ENCODE measurements at regions not wholly inside any gene's neighbourhood (a gene's known extent, or its start where the extent isn't known, plus 50 kb on each side); places are given as distances from the start of the nearest gene placed in this dataset.

DNA sequence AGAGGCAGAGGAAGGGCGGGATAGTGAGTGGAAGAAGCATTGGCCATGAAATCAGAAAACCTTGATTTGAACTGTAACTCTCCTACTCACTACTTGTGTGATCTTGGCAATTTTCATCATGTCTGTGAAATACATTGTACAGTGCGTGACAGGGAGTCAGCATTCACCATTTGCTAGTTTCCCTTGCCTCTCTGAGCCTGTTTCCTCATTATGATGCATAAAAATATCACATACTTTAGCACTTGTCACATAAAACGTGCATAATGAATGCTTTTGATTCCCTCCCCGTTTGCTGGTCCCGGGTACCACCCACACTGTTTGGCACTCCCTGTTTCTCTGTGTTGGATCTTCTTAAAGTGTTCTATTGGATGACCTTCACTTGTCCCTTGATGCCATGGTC, 101.1 kb upstream of the FRMD6 start (continued):
- TF ChIP-seq, protein P1, sequence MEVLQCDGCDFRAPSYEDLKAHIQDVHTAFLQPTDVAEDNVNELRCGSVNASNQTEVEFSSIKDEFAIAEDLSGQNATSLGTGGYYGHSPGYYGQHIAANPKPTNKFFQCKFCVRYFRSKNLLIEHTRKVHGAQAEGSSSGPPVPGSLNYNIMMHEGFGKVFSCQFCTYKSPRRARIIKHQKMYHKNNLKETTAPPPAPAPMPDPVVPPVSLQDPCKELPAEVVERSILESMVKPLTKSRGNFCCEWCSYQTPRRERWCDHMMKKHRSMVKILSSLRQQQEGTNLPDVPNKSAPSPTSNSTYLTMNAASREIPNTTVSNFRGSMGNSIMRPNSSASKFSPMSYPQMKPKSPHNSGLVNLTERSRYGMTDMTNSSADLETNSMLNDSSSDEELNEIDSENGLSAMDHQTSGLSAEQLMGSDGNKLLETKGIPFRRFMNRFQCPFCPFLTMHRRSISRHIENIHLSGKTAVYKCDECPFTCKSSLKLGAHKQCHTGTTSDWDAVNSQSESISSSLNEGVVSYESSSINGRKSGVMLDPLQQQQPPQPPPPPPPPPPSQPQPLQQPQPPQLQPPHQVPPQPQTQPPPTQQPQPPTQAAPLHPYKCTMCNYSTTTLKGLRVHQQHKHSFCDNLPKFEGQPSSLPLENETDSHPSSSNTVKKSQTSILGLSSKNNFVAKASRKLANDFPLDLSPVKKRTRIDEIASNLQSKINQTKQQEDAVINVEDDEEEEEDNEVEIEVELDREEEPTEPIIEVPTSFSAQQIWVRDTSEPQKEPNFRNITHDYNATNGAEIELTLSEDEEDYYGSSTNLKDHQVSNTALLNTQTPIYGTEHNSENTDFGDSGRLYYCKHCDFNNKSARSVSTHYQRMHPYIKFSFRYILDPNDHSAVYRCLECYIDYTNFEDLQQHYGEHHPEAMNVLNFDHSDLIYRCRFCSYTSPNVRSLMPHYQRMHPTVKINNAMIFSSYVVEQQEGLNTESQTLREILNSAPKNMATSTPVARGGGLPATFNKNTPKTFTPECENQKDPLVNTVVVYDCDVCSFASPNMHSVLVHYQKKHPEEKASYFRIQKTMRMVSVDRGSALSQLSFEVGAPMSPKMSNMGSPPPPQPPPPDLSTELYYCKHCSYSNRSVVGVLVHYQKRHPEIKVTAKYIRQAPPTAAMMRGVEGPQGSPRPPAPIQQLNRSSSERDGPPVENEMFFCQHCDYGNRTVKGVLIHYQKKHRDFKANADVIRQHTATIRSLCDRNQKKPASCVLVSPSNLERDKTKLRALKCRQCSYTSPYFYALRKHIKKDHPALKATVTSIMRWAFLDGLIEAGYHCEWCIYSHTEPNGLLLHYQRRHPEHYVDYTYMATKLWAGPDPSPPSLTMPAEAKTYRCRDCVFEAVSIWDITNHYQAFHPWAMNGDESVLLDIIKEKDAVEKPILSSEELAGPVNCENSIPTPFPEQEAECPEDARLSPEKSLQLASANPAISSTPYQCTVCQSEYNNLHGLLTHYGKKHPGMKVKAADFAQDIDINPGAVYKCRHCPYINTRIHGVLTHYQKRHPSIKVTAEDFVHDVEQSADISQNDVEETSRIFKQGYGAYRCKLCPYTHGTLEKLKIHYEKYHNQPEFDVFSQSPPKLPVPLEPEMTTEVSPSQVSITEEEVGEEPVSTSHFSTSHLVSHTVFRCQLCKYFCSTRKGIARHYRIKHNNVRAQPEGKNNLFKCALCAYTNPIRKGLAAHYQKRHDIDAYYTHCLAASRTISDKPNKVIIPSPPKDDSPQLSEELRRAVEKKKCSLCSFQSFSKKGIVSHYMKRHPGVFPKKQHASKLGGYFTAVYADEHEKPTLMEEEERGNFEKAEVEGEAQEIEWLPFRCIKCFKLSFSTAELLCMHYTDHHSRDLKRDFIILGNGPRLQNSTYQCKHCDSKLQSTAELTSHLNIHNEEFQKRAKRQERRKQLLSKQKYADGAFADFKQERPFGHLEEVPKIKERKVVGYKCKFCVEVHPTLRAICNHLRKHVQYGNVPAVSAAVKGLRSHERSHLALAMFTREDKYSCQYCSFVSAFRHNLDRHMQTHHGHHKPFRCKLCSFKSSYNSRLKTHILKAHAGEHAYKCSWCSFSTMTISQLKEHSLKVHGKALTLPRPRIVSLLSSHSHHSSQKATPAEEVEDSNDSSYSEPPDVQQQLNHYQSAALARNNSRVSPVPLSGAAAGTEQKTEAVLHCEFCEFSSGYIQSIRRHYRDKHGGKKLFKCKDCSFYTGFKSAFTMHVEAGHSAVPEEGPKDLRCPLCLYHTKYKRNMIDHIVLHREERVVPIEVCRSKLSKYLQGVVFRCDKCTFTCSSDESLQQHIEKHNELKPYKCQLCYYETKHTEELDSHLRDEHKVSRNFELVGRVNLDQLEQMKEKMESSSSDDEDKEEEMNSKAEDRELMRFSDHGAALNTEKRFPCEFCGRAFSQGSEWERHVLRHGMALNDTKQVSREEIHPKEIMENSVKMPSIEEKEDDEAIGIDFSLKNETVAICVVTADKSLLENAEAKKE (CRISPR knock-in tag; IDR thresholded peaks at IDR 0.05): no peak
- no peak for TF ChIP-seq EZH2 (IDR thresholded peaks at IDR 0.05; ENCODE audit: low read depth, unreplicated experiment)
- TF ChIP-seq, protein P2, sequence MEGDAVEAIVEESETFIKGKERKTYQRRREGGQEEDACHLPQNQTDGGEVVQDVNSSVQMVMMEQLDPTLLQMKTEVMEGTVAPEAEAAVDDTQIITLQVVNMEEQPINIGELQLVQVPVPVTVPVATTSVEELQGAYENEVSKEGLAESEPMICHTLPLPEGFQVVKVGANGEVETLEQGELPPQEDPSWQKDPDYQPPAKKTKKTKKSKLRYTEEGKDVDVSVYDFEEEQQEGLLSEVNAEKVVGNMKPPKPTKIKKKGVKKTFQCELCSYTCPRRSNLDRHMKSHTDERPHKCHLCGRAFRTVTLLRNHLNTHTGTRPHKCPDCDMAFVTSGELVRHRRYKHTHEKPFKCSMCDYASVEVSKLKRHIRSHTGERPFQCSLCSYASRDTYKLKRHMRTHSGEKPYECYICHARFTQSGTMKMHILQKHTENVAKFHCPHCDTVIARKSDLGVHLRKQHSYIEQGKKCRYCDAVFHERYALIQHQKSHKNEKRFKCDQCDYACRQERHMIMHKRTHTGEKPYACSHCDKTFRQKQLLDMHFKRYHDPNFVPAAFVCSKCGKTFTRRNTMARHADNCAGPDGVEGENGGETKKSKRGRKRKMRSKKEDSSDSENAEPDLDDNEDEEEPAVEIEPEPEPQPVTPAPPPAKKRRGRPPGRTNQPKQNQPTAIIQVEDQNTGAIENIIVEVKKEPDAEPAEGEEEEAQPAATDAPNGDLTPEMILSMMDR (conservative IDR thresholded peaks at IDR 0.05; ENCODE audit: low read depth in 2 of 2): no peak

DNA sequence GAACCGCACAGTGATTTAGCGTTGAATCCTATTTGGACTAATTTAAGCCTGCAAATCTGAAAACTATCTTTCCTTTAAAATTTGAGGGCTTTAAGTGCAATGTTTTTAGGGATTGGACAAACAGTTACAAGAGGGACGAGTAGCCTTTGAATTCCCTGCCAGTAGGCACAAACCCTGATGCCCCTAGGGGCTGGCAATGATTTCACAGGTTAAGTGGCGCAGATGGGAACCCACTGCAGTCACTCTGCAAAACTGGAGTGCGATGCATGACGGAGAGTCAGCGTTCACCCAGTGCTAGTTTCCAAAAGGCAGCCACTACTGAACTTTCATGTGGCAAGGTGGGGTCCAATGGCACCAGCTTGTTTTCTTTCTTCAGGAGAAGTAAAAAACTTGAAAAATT, 99.4 kb upstream of the FRMD6 start:
- Mint-ChIP-seq H3K27ac (no peak overlapping the region), H3K36me3 (ENCODE audit: low read depth) (no peaks in the 10 kb centered on the region), H3K4me3 (no peak overlapping the region), H3K4me1 (no peaks in the 10 kb centered on the region; the same call in 2 of the 3 replicates), H3K9me3 (no peaks in the 10 kb centered on the region; the same call in 2 of the 3 replicates), H3K27me3 (ENCODE audit: insufficient read depth, low read depth, poor library complexity) (no peaks in the 10 kb centered on the region)
- DNase-seq (ENCODE audit: low spot score): peak; percentile 46
- Histone ChIP-seq H3K9me2 (ENCODE audit: insufficient read depth) (no peaks in the 10 kb centered on the region), H3K36me3 (ENCODE audit: insufficient read depth) (no peaks in the 10 kb centered on the region), H4K20me1 (replicated peaks; ENCODE audit: insufficient read depth) (no peaks in the 10 kb centered on the region), H3K79me2 (replicated peaks; ENCODE audit: insufficient read depth) (no peaks in the 10 kb centered on the region), H3F3A (replicated peaks; ENCODE audit: low read depth) (no peaks in the 10 kb centered on the region), H3K4me1 (ENCODE audit: insufficient read depth) (no peaks in the 10 kb centered on the region), H3K4me2 (no peak overlapping the region), H2AFZ (no peak overlapping the region), H3K27ac (ENCODE audit: low read depth) (no peak overlapping the region), H3K4me3 (no peak overlapping the region), H3K27me3 (ENCODE audit: insufficient read depth) (no peaks in the 10 kb centered on the region)
- peak; percentile 74 for ATAC-seq
- TF ChIP-seq, protein P2 (conservative IDR thresholded peaks at IDR 0.05; ENCODE audit: low read depth in 2 of 2): peak in 1 of 2 experiments; percentile 36; a peak in 1 of 4 replicates
- no peak for TF ChIP-seq CREB1 (CRISPR knock-in tag; IDR thresholded peaks at IDR 0.05; ENCODE audit: low read depth)
